H9 (cell line): ENCODE measurements at regions not wholly inside any gene's neighbourhood (a gene's known extent, or its start where the extent isn't known, plus 50 kb on each side); places are given as distances from the start of the nearest gene placed in this dataset.

ENCODE experiments used
- DNase-seq: peaks from one replicate; pipeline ENCODE4 v3.0.0-alpha.2; 2017
- H2AFZ ChIP-seq: one replicate; pipeline ENCODE4 v1.6.1; 2013; ENCODE audit warnings: mild to moderate bottlenecking, low read length, control low read depth, moderate library complexity
- H2AK5ac ChIP-seq: 2 replicates; pipeline ENCODE4 v1.6.1; 2013; ENCODE audit warnings: low read length, control low read depth, mixed read lengths; ENCODE audit not compliant: insufficient read length
- H2BK120ac ChIP-seq: one replicate; pipeline ENCODE4 v1.6.1; 2013; ENCODE audit warnings: low read depth, mild to moderate bottlenecking, low read length, control low read depth, inconsistent platforms; ENCODE audit not compliant: poor library complexity, severe bottlenecking
- H2BK12ac ChIP-seq: 2 replicates; pipeline ENCODE4 v1.6.1; 2013; ENCODE audit warnings: low read length, control low read depth, mixed read lengths, low read depth; ENCODE audit not compliant: insufficient read length
- H2BK15ac ChIP-seq: 2 replicates; pipeline ENCODE4 v1.6.1; 2013; ENCODE audit warnings: low read depth, low read length, control low read depth
- H2BK20ac ChIP-seq: one replicate; pipeline ENCODE4 v1.6.1; 2013; ENCODE audit warnings: low read depth, mild to moderate bottlenecking, low read length, control low read depth, inconsistent platforms; ENCODE audit not compliant: poor library complexity, severe bottlenecking
- H2BK5ac ChIP-seq: 2 replicates; pipeline ENCODE4 v1.6.1; 2013; ENCODE audit warnings: low read length, control low read depth, mixed read lengths; ENCODE audit not compliant: insufficient read length
- H3K14ac ChIP-seq: 2 replicates; pipeline ENCODE4 v1.6.1; 2013; ENCODE audit warnings: low read length, control low read depth; ENCODE audit not compliant: insufficient read depth
- H3K18ac ChIP-seq: 2 replicates; pipeline ENCODE4 v1.6.1; 2013; ENCODE audit warnings: low read depth, mild to moderate bottlenecking, mixed read lengths, low read length, control low read depth; ENCODE audit not compliant: insufficient read length
- H3K23ac ChIP-seq: 2 replicates; pipeline ENCODE4 v1.6.1; 2013; ENCODE audit warnings: low read length, control low read depth, mixed read lengths, low read depth; ENCODE audit not compliant: insufficient read length
- H3K23me2 ChIP-seq: 2 replicates; pipeline ENCODE4 v1.6.1; 2013; ENCODE audit warnings: low read depth, mild to moderate bottlenecking, mixed read lengths, low read length, control low read depth; ENCODE audit not compliant: insufficient read length, poor library complexity, severe bottlenecking
- H3K27ac ChIP-seq: 2 replicates; pipeline ENCODE4 v1.5.1; 2013; ENCODE audit warnings: low read length, control low read depth, mixed read lengths, low read depth; ENCODE audit not compliant: insufficient read length
- H3K27me3 ChIP-seq: 2 replicates; pipeline ENCODE4 v1.6.1; 2013; ENCODE audit warnings: low read length, control low read depth, inconsistent platforms; ENCODE audit not compliant: insufficient read depth
- H3K4ac ChIP-seq: 2 replicates; pipeline ENCODE4 v1.6.1; 2013; ENCODE audit warnings: low read depth, mild to moderate bottlenecking, control low read depth, inconsistent platforms, low read length, moderate library complexity
- H3K4me1 ChIP-seq: 2 replicates; pipeline ENCODE4 v1.6.1; 2013; ENCODE audit warnings: low read length, control low read depth, inconsistent platforms; ENCODE audit not compliant: insufficient read depth
- H3K4me2 ChIP-seq: 2 replicates; pipeline ENCODE4 v1.6.1; 2013; ENCODE audit warnings: low read length, control low read depth, mixed read lengths; ENCODE audit not compliant: insufficient read length, insufficient read depth
- H3K56ac ChIP-seq: 2 replicates; pipeline ENCODE4 v1.6.1; 2013; ENCODE audit warnings: low read depth, mild to moderate bottlenecking, mixed read lengths, low read length, control low read depth; ENCODE audit not compliant: insufficient read length
- H3K79me1 ChIP-seq: 2 replicates; pipeline ENCODE4 v1.6.1; 2013; ENCODE audit warnings: low read depth, mild to moderate bottlenecking, moderate library complexity, low read length, control low read depth, inconsistent platforms; ENCODE audit not compliant: insufficient read depth, poor library complexity, severe bottlenecking
- H3K79me2 ChIP-seq: 2 replicates; pipeline ENCODE4 v1.6.1; 2013; ENCODE audit warnings: low read length, control low read depth, inconsistent platforms; ENCODE audit not compliant: insufficient read depth
- H3K9ac ChIP-seq: 2 replicates; pipeline ENCODE4 v1.6.1; 2013; ENCODE audit warnings: low read length, control low read depth, mixed read lengths; ENCODE audit not compliant: insufficient read length; ENCODE audit errors: extremely low read depth
- H3K9me3 ChIP-seq: one replicate; pipeline ENCODE4 v1.6.1; 2013; ENCODE audit warnings: low read depth, low read length, inconsistent platforms; ENCODE audit not compliant: control insufficient read depth
- H3T11ph ChIP-seq: one replicate; pipeline ENCODE4 v1.6.1; 2013; ENCODE audit warnings: mild to moderate bottlenecking, low read length, control low read depth, inconsistent platforms
- H4K20me1 ChIP-seq: one replicate; pipeline ENCODE4 v1.6.1; 2013; ENCODE audit not compliant: control insufficient read depth, insufficient read length, insufficient read depth
- H4K5ac ChIP-seq: 2 replicates; pipeline ENCODE4 v1.6.1; 2013; ENCODE audit warnings: low read depth, mild to moderate bottlenecking, mixed read lengths, low read length, control low read depth; ENCODE audit not compliant: insufficient read length
- H4K8ac ChIP-seq: replicated peaks from 2 replicates; pipeline ENCODE4 v1.6.1; 2013; ENCODE audit warnings: low read length, control low read depth, mixed read lengths, low read depth; ENCODE audit not compliant: insufficient read length
- H4K91ac ChIP-seq: 2 replicates; pipeline ENCODE4 v1.6.1; 2013; ENCODE audit warnings: low read depth, mild to moderate bottlenecking, moderate library complexity, mixed read lengths, low read length, control low read depth; ENCODE audit not compliant: insufficient read length
- H3K27ac Mint-ChIP-seq, 3 experiments: 2 replicates in 2 of 3; 3 replicates in 1 of 3; pipeline ENCODE4 v1.8.0; 2020 to 2021; ENCODE audit warnings: mixed read lengths in 3 of 3, mild to moderate bottlenecking in 1 of 3, moderate library complexity in 1 of 3
- H3K27me3 Mint-ChIP-seq: 2 replicates; pipeline ENCODE4 v1.8.0; 2021; ENCODE audit warnings: low read depth, mild to moderate bottlenecking, moderate library complexity, mixed read lengths
- H3K36me3 Mint-ChIP-seq, 3 experiments: 2 replicates in 2 of 3; 3 replicates in 1 of 3; pipeline ENCODE4 v1.8.0; 2020 to 2021; ENCODE audit warnings: low read depth in 3 of 3, mixed read lengths in 3 of 3; ENCODE audit not compliant: insufficient read depth in 1 of 3
- H3K4me1 Mint-ChIP-seq, 2 experiments: 2 replicates each; pipeline ENCODE4 v1.8.0; 2020; ENCODE audit warnings: mixed read lengths in 2 of 2
- H3K4me3 Mint-ChIP-seq, 2 experiments: 2 replicates in 1 of 2; 3 replicates in 1 of 2; pipeline ENCODE4 v1.8.0; 2020 to 2021; ENCODE audit warnings: mild to moderate bottlenecking in 2 of 2, mixed read lengths in 2 of 2, moderate library complexity in 1 of 2
- H3K9me3 Mint-ChIP-seq, 2 experiments: 2 replicates in 1 of 2; 3 replicates in 1 of 2; pipeline ENCODE4 v1.8.0; 2020; ENCODE audit warnings: mild to moderate bottlenecking in 2 of 2, mixed read lengths in 2 of 2, moderate library complexity in 1 of 2
- WGBS: extraction: QIAGEN DNeasy Blood & Tissue Kit; methylation state at CpG from one replicate; pipeline ENCODE4 v1.1.7; 2013; ENCODE audit warnings: missing lambda C conversion rate, low lambda C conversion rate, mixed read lengths; ENCODE audit not compliant: insufficient read length; ENCODE audit errors: extremely low coverage; 5-methylcytosine and 5-hydroxymethylcytosine counted together
- TF ChIP-seq, protein P1 (sequence below): fragments of 200-600 bp; sonication (generic); conservative IDR thresholded peaks from 3 replicates; pipeline ENCODE4 v1.8.0; 2021; ENCODE audit warnings: antibody characterized with exemption, mild to moderate bottlenecking

DNA sequence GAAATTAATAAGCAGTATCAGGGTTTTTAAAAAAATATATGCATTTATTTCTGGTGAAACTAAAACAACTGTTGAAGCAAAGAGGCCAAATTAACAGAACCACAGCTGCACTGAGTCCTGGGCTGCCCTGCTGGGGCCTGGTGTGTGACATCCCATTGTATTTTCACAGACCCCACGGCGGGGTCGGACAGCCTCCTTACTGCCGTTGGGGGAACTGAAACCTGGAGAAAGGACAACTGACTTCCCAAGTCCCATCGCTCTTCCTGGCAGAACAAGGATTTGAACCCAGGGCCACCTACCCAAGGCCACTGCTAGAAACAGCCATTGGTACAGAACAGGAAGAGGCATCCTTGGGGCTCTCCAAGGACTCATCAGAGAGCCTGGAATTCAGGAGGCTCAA lies 114.8 kb upstream of the SFSWAP start:
- Mint-ChIP-seq H3K27me3 (peaks cover 6% of the 10 kb centered on the region), H3K27ac (no peak overlapping the region), H3K4me1 (peaks cover 2 to 11% of the 10 kb centered on the region in 2 experiments), H3K4me3 (no peak overlapping the region), H3K9me3 (no peaks in the 10 kb centered on the region; a peak in 1 of 5 replicates), H3K36me3 (no peaks in the 10 kb centered on the region)
- DNase-seq: no peak
- Histone ChIP-seq H2AK5ac (no peak overlapping the region), H2BK20ac (no peak overlapping the region), H3K4me1 (no peaks in the 10 kb centered on the region; the same call in 1 of the 2 replicates), H3T11ph (no peak overlapping the region), H2BK15ac (no peak overlapping the region), H3K23ac (no peak overlapping the region), H4K5ac (no peak overlapping the region), H4K20me1 (no peaks in the 10 kb centered on the region), H3K14ac (no peak overlapping the region), H3K79me1 (no peaks in the 10 kb centered on the region), H2BK12ac (no peak overlapping the region), H3K56ac (no peak overlapping the region), H2BK5ac (no peak overlapping the region), H2AFZ (no peak overlapping the region), H4K8ac (no peak overlapping the region), H3K18ac (no peak overlapping the region), H3K4ac (no peak overlapping the region), H3K9ac (no peak overlapping the region), H3K27ac (no peak overlapping the region), H3K9me3 (no peaks in the 10 kb centered on the region), H2BK120ac (no peak overlapping the region), H3K4me2 (no peak overlapping the region), H3K79me2 (no peaks in the 10 kb centered on the region), H4K91ac (no peak overlapping the region), H3K27me3 (no peaks in the 10 kb centered on the region), H3K23me2 (no peaks in the 10 kb centered on the region)
- TF ChIP-seq, protein P1, sequence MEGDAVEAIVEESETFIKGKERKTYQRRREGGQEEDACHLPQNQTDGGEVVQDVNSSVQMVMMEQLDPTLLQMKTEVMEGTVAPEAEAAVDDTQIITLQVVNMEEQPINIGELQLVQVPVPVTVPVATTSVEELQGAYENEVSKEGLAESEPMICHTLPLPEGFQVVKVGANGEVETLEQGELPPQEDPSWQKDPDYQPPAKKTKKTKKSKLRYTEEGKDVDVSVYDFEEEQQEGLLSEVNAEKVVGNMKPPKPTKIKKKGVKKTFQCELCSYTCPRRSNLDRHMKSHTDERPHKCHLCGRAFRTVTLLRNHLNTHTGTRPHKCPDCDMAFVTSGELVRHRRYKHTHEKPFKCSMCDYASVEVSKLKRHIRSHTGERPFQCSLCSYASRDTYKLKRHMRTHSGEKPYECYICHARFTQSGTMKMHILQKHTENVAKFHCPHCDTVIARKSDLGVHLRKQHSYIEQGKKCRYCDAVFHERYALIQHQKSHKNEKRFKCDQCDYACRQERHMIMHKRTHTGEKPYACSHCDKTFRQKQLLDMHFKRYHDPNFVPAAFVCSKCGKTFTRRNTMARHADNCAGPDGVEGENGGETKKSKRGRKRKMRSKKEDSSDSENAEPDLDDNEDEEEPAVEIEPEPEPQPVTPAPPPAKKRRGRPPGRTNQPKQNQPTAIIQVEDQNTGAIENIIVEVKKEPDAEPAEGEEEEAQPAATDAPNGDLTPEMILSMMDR: no peak
- no CpG with 5 or more reads among the region's 5 CpGs for WGBS
